LNCAP (cell line): ENCODE measurements at regions not wholly inside any gene's neighbourhood (a gene's known extent, or its start where the extent isn't known, plus 50 kb on each side); places are given as distances from the start of the nearest gene placed in this dataset.

ENCODE experiments used
- TF ChIP-seq, protein P1 (sequence below): fragments of 450-650 bp; IDR thresholded peaks from 2 replicates; pipeline ENCODE4 v1.5.1; 2017; ENCODE audit warnings: mild to moderate bottlenecking

DNA sequence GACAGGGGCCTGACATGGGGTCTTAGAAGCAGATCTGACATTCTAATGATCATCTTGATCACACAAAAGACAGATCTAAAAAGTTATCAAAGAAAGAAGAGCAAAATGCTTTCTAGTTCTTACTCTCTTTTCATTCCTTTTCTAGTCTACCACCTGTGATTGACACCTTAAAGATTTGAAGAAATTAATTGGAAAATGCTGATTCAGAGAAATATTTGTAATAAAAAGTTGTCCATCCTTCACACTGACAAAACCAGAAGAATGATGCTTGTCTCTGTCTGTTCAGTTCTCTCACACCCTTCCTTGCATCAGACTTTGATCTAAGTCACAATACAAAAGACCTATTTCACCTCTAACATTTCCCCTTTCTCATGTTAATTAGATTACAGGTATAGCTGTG, 182.4 kb downstream of the RAP2A start:
- TF ChIP-seq, protein P1, sequence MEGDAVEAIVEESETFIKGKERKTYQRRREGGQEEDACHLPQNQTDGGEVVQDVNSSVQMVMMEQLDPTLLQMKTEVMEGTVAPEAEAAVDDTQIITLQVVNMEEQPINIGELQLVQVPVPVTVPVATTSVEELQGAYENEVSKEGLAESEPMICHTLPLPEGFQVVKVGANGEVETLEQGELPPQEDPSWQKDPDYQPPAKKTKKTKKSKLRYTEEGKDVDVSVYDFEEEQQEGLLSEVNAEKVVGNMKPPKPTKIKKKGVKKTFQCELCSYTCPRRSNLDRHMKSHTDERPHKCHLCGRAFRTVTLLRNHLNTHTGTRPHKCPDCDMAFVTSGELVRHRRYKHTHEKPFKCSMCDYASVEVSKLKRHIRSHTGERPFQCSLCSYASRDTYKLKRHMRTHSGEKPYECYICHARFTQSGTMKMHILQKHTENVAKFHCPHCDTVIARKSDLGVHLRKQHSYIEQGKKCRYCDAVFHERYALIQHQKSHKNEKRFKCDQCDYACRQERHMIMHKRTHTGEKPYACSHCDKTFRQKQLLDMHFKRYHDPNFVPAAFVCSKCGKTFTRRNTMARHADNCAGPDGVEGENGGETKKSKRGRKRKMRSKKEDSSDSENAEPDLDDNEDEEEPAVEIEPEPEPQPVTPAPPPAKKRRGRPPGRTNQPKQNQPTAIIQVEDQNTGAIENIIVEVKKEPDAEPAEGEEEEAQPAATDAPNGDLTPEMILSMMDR: no peak

DNA sequence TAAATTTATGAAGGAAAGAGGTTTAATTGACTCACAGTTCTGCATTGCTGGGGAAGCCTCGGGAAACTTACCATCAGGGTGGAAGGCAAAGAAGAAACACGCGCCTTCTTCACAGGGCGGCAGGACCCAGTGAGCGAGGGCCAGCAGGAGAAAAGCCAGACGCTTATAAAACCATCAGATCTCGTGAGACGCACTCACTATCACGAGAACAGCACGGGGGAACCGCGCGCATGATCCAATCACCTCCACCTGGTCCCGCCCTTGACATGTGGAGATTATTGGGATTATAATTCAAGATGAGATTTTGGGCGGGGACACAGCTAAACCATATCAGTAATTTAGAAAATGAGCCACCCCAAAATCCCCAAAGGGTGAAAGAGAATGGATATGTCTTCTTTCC, 187.1 kb downstream of the RAP2A start:
- TF ChIP-seq, protein P1: no peak

DNA sequence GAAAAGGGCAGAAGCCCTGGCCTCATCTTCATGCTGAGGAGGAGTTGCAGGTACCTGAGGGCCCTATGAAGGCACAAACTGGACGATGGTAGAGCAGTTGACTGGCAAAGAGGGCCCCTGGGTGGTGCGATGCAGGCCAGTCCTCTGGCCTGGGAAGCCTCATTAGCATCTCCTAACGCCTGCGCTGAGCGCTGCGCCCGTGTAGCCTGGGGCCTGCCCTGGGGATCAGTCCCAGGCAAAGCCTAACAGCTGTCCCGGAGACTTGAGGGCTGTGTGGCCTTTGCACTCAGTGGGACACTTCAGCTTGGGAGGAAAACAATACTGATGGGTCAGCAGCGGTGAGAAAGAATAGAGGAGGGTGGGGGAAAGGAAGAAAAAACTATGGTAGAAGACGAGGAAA, 187.7 kb downstream of the RAP2A start:
- TF ChIP-seq, protein P1: no peak

DNA sequence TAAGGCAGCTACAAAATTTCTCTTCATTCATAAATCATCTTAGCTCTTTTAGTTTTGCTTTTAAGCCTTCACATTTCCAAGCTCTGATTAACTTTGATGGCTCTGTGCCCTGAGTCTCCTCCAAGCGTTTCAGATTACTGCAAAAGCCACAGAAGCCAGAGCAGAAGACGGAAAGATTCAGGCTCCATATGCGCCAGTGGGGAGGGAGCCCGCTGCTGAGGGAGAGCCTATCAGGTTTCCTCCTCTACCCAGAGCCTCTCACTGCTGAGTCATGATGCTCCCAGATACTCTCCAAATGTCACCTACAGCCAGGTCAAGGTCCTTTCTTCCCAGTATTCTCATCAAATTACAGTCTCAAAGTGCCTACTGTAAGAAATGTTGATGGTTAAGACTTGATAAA, 193.6 kb downstream of the RAP2A start:
- TF ChIP-seq, protein P1: no peak

DNA sequence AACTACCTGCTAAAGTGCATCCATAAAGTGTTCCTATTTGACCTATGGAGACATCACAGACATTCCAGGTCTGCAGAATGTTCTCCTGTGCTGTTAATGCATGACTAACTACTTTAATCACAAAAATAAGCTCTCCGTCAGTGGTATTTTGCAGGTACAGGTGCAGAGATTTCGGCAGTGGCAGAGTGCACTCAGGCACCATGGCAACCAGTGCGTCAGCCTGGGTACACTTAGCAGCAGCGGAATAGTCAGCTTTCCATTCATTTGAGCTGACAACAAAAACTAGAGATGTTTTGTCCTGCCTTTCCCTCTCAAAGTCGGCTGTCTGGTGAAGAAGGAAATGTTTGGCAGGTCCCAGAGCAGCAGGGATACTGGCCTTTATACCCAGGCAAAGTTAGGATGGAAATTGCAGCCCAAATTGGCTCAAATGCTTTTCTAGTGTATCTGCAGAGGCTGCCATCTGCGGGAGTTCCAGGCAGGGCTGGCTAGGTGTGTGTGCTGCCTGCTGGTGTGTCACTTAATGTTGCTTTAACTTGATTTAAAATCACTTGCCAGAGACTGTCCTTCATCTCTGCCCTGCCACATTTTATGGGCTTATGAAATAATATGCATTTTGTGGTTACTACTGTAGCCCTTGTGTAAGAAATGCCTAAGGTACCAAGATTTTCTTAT, 195.8 kb downstream of the RAP2A start:
- TF ChIP-seq, protein P1: no peak

DNA sequence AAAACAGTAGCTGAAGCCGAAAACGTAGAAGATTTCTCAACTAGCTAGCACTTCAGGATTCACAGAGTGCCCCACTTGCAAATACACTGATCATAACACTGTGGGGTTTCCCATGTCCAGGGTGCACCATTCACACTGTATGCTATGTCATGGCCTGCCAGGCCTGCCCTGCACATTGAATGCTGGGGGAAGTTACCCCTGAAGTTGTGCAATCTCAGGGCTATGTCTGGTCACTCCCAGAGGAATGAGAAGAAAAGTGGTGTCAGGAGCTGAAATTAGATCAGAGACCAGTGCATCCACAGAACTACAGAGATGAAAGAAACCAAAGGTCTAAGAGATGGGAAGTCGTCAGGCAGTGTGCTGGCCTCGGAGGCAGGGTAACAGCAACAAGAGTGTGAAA, 196.8 kb downstream of the RAP2A start:
- TF ChIP-seq, protein P1: no peak

DNA sequence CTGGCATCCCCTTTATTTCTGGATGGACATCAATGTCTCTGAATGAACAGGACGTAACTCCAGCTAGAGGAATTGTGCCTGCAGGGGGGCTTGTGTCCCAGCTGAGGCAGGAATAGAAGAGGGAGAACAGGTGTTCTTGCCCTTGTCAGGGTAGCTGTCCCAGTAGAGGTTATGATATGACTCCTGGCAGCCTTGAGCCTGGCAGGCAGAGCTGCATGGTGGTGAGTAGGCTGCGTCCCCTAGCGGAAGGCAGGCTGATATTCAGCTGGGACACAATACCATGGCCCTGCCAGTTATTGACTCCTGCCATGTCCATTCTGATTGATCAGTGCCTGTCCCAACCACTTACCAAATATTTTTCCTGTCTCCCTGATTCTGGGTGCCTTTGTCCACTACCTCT, 197.2 kb downstream of the RAP2A start:
- TF ChIP-seq, protein P1: no peak; the same call in 1 of the 2 replicates

DNA sequence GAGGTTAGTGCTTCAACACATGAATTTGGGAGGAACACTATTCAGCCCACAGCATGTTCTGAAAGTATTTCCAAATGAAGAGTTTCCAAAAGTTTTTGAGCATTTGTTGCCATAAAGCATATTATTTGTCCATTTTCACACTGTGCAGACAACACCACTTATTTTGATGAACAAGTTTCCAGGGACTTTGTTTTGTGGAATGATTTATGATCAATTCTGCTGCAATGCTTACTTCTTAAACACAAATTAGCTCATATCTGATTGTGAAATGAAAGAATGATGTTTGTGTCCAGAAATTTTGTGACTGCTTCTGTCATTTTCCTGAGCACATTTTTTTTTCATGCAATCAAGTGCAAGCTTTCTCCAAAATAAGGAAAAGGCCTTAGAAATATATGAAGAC, 205.3 kb downstream of the RAP2A start:
- TF ChIP-seq, protein P1: no peak
